ENCODE measurements at regions not wholly inside any gene's neighbourhood (a gene's known extent, or its start where the extent isn't known, plus 50 kb on each side); places are given as distances from the start of the nearest gene placed in this dataset.

DNA sequence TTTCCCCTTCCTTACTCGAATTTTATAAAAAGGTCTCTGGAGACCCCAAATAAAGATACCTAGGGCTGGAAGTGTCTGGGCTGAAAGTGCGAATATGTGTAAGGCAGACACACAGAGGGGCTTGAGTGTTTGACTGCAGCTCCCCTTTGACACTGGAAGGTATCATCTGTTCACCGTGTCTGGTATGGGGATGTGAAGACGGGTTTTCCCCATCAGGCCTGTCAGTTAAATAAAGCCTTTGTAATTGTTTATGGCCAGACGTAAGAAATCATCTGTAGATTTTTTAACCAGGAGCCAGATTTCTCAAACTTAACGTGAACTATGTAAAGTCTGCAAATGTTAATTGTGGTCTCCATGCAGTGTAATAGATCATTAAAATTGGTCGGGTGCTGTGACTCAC lies 1173.4 kb downstream of the AMY1C start:
- TF ChIP-seq, protein P1, sequence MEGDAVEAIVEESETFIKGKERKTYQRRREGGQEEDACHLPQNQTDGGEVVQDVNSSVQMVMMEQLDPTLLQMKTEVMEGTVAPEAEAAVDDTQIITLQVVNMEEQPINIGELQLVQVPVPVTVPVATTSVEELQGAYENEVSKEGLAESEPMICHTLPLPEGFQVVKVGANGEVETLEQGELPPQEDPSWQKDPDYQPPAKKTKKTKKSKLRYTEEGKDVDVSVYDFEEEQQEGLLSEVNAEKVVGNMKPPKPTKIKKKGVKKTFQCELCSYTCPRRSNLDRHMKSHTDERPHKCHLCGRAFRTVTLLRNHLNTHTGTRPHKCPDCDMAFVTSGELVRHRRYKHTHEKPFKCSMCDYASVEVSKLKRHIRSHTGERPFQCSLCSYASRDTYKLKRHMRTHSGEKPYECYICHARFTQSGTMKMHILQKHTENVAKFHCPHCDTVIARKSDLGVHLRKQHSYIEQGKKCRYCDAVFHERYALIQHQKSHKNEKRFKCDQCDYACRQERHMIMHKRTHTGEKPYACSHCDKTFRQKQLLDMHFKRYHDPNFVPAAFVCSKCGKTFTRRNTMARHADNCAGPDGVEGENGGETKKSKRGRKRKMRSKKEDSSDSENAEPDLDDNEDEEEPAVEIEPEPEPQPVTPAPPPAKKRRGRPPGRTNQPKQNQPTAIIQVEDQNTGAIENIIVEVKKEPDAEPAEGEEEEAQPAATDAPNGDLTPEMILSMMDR (IDR thresholded peaks at IDR 0.05; ENCODE audit: insufficient read depth, low read length, poor library complexity, severe bottlenecking), result no peak
- Histone ChIP-seq H3K27me3 (replicated peaks; ENCODE audit: control insufficient read depth, insufficient read depth, low read length) (no peaks in the 10 kb centered on the region), H3K36me3 (ENCODE audit: control insufficient read depth, insufficient read depth, low read length) (no peaks in the 10 kb centered on the region), H3K4me3 (replicated peaks; ENCODE audit: low read depth, low read length) (no peak overlapping the region)
- DNase-seq (ENCODE audit: extremely low read depth, insufficient read length), result no peak

- TF ChIP-seq, protein P1 (IDR thresholded peaks at IDR 0.05; ENCODE audit: insufficient read depth, low read length, poor library complexity, severe bottlenecking), result no peak
- Histone ChIP-seq H3K4me3 (replicated peaks; ENCODE audit: low read depth, low read length) (no peak overlapping the region), H3K36me3 (ENCODE audit: control insufficient read depth, insufficient read depth, low read length) (no peaks in the 10 kb centered on the region), H3K27me3 (replicated peaks; ENCODE audit: control insufficient read depth, insufficient read depth, low read length) (no peaks in the 10 kb centered on the region)
- DNase-seq (ENCODE audit: extremely low read depth, insufficient read length), result no peak
Measured at GRCh38 chr1:104929280-104929679, 1179.6 kb downstream of the AMY1C start.

GRCh38 chr1:104932030-104932915 lies 1182.6 kb downstream of the AMY1C start:
- DNase-seq (ENCODE audit: extremely low read depth, insufficient read length), result peak; percentile 14
- no peak overlapping the region for H3K4me3 ChIP-seq (replicated peaks; ENCODE audit: low read depth, low read length)
- TF ChIP-seq, protein P1 (IDR thresholded peaks at IDR 0.05; ENCODE audit: insufficient read depth, low read length, poor library complexity, severe bottlenecking), result no peak
- H3K36me3 ChIP-seq (ENCODE audit: control insufficient read depth, insufficient read depth, low read length), result no peaks in the 10 kb centered on the region
- H3K27me3 ChIP-seq (replicated peaks; ENCODE audit: control insufficient read depth, insufficient read depth, low read length), result no peaks in the 10 kb centered on the region

DNA sequence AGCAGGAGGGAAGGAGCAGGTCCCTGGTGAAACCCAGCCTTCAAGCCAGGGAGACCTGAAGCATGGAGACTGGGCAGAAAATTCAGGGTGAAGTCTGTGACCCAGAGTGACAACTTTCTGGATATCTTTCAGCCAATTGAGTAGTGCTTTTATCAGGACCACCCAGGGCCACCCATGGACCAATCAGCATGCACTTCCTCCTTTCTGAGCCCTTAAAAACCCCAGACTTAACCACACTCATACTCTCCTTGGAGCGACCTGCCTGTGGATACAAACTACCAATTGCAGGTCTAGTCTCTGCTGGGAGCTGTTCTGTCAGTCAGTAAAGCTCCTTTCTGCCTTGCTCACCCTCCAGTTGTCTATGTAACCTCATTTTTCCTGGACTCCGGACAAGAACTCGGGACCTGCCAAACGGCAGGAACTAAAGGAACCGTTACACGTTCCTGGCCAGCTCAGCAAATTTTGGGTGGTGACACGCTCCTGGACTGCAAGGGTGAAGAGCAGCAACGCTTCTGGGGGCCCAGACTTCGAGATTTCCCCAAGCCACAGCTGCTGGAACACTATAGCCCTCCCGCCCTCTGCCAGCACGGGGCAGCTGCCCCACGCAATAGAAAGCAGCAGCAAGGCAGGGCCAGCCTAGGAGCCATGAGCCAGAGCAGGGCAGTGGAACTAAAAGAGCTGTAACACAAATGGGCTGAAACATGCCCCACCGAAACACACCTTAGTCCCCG lies 1183.4 kb downstream of the AMY1C start:
- no peak for DNase-seq (ENCODE audit: extremely low read depth, insufficient read length)
- Histone ChIP-seq H3K4me3 (replicated peaks; ENCODE audit: low read depth, low read length) (no peak overlapping the region), H3K36me3 (ENCODE audit: control insufficient read depth, insufficient read depth, low read length) (no peaks in the 10 kb centered on the region), H3K27me3 (replicated peaks; ENCODE audit: control insufficient read depth, insufficient read depth, low read length) (no peaks in the 10 kb centered on the region)
- TF ChIP-seq, protein P1 (IDR thresholded peaks at IDR 0.05; ENCODE audit: insufficient read depth, low read length, poor library complexity, severe bottlenecking), result no peak

GRCh38 chr1:104933846-104934245 lies 1184.1 kb downstream of the AMY1C start:
- DNase-seq (ENCODE audit: extremely low read depth, insufficient read length), result peak; percentile 8
- TF ChIP-seq, protein P1 (IDR thresholded peaks at IDR 0.05; ENCODE audit: insufficient read depth, low read length, poor library complexity, severe bottlenecking), result no peak
- no peaks in the 10 kb centered on the region for H3K36me3 ChIP-seq (ENCODE audit: control insufficient read depth, insufficient read depth, low read length)
- H3K4me3 ChIP-seq (replicated peaks; ENCODE audit: low read depth, low read length), result no peak overlapping the region
- H3K27me3 ChIP-seq (replicated peaks; ENCODE audit: control insufficient read depth, insufficient read depth, low read length), result no peaks in the 10 kb centered on the region
